WTC11 (cell line): ENCODE measurements at regions not wholly inside any gene's neighbourhood (a gene's known extent, or its start where the extent isn't known, plus 50 kb on each side); places are given as distances from the start of the nearest gene placed in this dataset.
"Not testable (repeated sequence)": the region's sequence is repeated elsewhere in the genome, so short reads cannot be mapped to it uniquely, and the experiment has no call there.

Source experiments
- CREB1 ChIP-seq: sonication (generic); formaldehyde crosslinking; IDR thresholded peaks from 2 replicates; pipeline ENCODE4 v1.8.0; 2023; ENCODE audit warnings: mild to moderate bottlenecking, missing genetic modification reagents
- NR2C2 ChIP-seq: sonication (generic); formaldehyde crosslinking; IDR thresholded peaks from 2 replicates; pipeline ENCODE4 v1.8.0; 2022; ENCODE audit warnings: mild to moderate bottlenecking, missing genetic modification reagents
- RELA ChIP-seq: sonication (generic); formaldehyde crosslinking; IDR thresholded peaks from 2 replicates; pipeline ENCODE4 v1.8.1; 2022; ENCODE audit warnings: missing genetic modification reagents, mild to moderate bottlenecking, borderline replicate concordance
- TCF7 ChIP-seq: sonication (generic); formaldehyde crosslinking; IDR thresholded peaks from 2 replicates; pipeline ENCODE4 v1.8.0; 2022; ENCODE audit warnings: mild to moderate bottlenecking, low read depth, missing genetic modification reagents, moderate library complexity
- TP53 ChIP-seq: sonication (generic); formaldehyde crosslinking; IDR thresholded peaks from 2 replicates; pipeline ENCODE4 v1.8.1; 2023; ENCODE audit warnings: mild to moderate bottlenecking, missing genetic modification reagents
- ZNF121 ChIP-seq: sonication (generic); formaldehyde crosslinking; IDR thresholded peaks from 2 replicates; pipeline ENCODE4 v1.8.0; 2023; ENCODE audit warnings: missing genetic modification reagents
- TF ChIP-seq, protein P1 (sequence below): fragments of 200-600 bp; IDR thresholded peaks from 2 replicates; pipeline ENCODE4 v1.8.0; 2022; ENCODE audit warnings: antibody characterized with exemption
- TF ChIP-seq, protein P2 (sequence below): sonication (generic); formaldehyde crosslinking; IDR thresholded peaks from 2 replicates; pipeline ENCODE4 v1.8.0; 2022; ENCODE audit warnings: mild to moderate bottlenecking, missing genetic modification reagents
- TF ChIP-seq, protein P3 (sequence below): sonication (generic); formaldehyde crosslinking; IDR thresholded peaks from 2 replicates; pipeline ENCODE4 v1.8.0; 2022; ENCODE audit warnings: mild to moderate bottlenecking, missing genetic modification reagents
- TF ChIP-seq, protein P4 (sequence below): sonication (generic); formaldehyde crosslinking; IDR thresholded peaks from 2 replicates; pipeline ENCODE4 v1.8.0; 2022; ENCODE audit warnings: mild to moderate bottlenecking, missing genetic modification reagents

DNA sequence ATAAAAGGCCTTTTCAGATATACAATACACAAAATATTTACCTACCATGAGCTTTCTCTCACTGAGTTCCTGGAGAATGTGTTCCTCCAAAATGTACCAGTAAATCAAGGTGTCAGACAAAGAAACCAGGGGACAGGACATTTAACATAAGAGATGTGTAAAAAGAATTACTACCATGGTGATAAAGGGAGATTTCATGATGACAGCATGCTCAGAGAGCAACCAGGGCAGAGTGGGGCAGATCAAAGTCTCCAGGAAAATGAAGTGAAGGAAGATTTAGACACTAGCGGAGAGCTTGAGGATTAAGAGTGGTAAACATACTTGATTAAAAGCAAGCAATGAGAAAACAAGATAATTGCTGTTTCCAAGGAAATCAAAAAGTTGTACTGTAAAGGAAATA, 85.0 kb downstream of the FOXD4L6 start:
- TF ChIP-seq, protein P1, sequence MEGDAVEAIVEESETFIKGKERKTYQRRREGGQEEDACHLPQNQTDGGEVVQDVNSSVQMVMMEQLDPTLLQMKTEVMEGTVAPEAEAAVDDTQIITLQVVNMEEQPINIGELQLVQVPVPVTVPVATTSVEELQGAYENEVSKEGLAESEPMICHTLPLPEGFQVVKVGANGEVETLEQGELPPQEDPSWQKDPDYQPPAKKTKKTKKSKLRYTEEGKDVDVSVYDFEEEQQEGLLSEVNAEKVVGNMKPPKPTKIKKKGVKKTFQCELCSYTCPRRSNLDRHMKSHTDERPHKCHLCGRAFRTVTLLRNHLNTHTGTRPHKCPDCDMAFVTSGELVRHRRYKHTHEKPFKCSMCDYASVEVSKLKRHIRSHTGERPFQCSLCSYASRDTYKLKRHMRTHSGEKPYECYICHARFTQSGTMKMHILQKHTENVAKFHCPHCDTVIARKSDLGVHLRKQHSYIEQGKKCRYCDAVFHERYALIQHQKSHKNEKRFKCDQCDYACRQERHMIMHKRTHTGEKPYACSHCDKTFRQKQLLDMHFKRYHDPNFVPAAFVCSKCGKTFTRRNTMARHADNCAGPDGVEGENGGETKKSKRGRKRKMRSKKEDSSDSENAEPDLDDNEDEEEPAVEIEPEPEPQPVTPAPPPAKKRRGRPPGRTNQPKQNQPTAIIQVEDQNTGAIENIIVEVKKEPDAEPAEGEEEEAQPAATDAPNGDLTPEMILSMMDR, result not testable (repeated sequence)
- TF ChIP-seq NR2C2 (CRISPR knock-in tag); ZNF121 (CRISPR knock-in tag); TCF7 (CRISPR knock-in tag); CREB1 (CRISPR knock-in tag); TP53; RELA: not testable (repeated sequence)
- TF ChIP-seq, protein P2, sequence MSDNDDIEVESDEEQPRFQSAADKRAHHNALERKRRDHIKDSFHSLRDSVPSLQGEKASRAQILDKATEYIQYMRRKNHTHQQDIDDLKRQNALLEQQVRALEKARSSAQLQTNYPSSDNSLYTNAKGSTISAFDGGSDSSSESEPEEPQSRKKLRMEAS (CRISPR knock-in tag), result not testable (repeated sequence)
- TF ChIP-seq, protein P3, sequence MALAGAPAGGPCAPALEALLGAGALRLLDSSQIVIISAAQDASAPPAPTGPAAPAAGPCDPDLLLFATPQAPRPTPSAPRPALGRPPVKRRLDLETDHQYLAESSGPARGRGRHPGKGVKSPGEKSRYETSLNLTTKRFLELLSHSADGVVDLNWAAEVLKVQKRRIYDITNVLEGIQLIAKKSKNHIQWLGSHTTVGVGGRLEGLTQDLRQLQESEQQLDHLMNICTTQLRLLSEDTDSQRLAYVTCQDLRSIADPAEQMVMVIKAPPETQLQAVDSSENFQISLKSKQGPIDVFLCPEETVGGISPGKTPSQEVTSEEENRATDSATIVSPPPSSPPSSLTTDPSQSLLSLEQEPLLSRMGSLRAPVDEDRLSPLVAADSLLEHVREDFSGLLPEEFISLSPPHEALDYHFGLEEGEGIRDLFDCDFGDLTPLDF (CRISPR knock-in tag), result not testable (repeated sequence)
- TF ChIP-seq, protein P4, sequence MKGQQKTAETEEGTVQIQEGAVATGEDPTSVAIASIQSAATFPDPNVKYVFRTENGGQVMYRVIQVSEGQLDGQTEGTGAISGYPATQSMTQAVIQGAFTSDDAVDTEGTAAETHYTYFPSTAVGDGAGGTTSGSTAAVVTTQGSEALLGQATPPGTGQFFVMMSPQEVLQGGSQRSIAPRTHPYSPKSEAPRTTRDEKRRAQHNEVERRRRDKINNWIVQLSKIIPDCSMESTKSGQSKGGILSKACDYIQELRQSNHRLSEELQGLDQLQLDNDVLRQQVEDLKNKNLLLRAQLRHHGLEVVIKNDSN (CRISPR knock-in tag), result not testable (repeated sequence)
